A673 (cell line): ENCODE measurements at regions not wholly inside any gene's neighbourhood (a gene's known extent, or its start where the extent isn't known, plus 50 kb on each side); places are given as distances from the start of the nearest gene placed in this dataset.

Experiments used
- CTCF ChIP-seq: fragments of 300-800, 200-600 bp; sonication (generic); conservative IDR thresholded peaks from 2 replicates; pipeline ENCODE4 v1.5.1; 2017; ENCODE audit warnings: low read depth, mild to moderate bottlenecking, antibody characterized with exemption, low read length, moderate library complexity, mixed read lengths
- EZH2 ChIP-seq: fragments of 200-600 bp; sonication (generic); IDR thresholded peaks from 2 replicates; pipeline ENCODE4 v1.6.1; 2017; ENCODE audit warnings: borderline replicate concordance, low read depth, mild to moderate bottlenecking, mixed read lengths, antibody characterized with exemption, low read length; ENCODE audit not compliant: poor library complexity, severe bottlenecking

DNA sequence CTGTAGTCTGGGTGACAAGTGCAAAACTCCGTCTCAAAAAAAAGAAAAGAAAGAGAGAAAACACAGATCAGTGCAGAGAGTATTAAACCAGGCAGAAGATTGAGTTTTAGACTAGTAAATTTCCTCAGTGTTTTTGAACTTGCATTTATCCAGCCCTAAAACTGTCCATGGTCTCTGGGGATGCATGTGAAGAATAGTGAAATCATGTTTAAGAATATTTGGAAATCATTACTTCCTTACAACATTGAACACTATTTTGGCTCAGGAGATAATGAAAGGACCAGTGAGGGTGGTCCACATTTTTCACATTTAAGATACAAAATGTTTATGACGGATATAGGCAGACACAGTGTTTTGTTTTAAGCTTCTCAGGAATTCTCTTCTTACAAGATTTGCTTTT lies 195.8 kb upstream of the RASGEF1B start:
- TF ChIP-seq CTCF: no peak
- TF ChIP-seq EZH2: no peak
